NK-92 (cell line): ENCODE measurements at regions not wholly inside any gene's neighbourhood (a gene's known extent, or its start where the extent isn't known, plus 50 kb on each side); places are given as distances from the start of the nearest gene placed in this dataset.
"Not testable (repeated sequence)": the region's sequence is repeated elsewhere in the genome, so short reads cannot be mapped to it uniquely, and the experiment has no call there.

Source experiments
- DNase-seq: peaks from one replicate; lab custom pipeline; 2025; ENCODE audit not compliant: unreplicated experiment; lab: John Stamatoyannopoulos, UW

DNA sequence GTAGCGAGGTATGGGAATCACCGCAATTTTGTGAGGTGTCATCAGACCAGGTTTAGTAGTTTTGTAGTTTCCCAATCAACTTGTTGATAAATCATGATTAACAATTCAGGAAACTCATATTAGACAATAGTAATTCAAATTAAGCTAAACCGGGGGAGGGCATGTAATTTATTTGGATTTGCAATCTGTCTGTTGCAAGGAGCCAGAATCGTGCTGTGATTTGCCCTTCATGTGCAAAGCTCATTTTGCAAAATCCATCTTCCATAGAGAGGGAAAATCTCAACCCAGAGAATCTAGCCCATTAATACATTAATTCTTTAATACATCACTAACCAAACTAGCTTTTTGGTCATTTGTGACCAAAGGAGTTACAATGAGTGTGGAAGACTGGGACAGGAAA, 164.7 kb upstream of the TRPM3 start:
- no peak for DNase-seq

DNA sequence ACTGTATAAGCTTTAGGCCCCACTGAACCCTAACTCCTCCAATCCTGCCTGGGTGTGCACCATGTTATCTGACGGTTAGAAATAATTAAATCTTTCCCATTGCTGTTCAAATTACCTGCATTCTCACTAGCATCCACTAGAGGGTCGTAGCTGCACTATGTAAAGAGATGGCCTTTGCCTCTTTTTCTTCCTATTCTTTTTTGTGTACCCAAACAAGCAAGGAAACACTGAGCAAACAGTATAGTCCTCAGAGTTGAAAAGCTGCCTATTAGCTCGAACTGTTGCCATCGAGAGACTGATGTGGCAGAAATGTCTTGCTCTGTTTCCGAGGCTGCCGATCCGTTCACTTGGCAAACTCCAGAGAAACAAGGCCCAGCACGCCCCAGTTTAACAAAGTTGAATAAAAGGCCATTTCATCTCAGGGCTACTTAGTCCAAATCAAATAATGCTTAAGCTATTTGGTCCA, 163.8 kb upstream of the TRPM3 start:
- DNase-seq: no peak

DNA sequence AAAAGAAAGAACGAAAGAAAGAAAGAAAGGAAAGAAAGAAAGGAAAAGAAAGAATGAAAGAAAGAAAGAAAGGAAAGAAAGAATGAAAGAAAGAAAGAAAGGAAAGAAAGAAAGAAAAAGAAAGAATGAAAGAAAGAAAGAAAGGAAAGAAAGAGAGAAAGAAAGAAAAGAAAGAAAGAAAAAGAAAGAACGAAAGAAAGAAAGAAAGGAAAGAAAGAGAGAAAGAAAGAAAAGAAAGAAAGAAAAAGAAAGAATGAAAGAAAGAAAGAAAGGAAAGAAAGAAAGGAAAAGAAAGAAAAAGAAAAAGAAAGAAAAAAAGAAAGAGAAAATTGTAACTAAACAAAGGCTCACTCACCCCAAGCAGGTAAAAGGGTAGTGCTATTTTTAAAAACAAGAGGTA, 160.7 kb upstream of the TRPM3 start:
- DNase-seq: not testable (repeated sequence)

DNA sequence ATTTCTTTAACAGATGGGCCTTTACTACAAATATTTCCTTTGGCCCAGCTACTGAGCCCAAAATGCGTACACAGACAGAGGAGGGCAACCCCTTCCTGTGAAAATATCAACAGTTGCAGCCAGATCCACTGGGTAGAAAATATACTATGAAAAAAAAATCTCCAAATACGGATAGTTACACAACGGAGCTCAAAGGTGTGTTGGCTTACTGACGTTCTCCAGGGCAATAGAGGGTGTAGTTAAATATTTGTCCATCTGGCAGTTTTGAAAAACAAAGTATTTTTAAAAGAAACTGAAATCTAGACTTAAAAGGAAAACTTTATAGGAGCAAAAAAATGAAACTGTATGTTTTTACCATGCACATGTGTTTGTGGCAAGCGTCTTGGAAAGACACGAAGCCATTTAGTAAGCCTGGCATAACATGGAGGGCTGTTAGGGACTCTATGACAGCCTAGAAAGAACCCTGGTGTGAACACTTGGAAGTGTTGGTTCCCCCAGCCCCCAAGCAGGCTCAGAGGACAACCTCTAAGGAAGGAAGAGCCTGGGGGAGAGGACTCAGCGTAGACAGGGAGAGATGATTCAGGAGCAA, 157.8 kb upstream of the TRPM3 start:
- no peak for DNase-seq

DNA sequence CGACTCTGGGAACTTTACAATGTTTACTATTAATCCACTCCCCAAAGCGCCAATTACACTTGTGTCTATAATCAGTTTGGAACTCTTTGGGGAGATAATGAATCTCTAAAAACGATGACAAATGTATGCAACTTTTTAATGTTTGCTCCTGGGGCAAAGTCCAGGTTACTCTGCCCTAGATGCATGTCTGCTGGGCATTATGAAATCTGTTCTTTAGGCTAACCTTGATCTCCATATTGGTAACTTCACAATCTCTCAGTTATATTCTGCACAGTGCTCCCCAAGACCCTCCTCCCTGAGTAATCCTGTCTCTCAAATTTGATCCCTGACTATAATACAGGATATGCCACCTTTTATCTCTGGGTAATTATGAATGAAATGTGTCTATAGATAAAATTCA, 152.2 kb upstream of the TRPM3 start:
- no peak for DNase-seq

DNA sequence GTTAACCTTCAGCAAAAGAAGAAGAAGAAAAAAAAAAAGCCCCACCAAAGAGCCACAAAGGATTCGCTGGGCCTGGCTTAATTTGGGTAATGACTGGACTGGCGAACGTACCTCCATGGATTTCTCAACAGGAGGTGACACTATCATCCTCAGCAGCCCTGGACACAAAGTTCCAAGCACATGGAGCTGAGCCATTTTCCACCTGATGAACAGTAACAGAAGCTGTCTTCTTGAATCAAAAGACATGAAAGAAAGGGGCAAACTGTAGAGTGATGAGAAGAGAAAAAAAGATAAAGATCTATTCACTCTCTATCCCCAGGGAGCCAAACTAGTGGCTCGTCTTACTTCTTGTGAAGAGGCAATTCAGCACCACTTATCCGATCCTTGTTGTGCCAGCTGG, 150.2 kb upstream of the TRPM3 start:
- DNase-seq: no peak

DNA sequence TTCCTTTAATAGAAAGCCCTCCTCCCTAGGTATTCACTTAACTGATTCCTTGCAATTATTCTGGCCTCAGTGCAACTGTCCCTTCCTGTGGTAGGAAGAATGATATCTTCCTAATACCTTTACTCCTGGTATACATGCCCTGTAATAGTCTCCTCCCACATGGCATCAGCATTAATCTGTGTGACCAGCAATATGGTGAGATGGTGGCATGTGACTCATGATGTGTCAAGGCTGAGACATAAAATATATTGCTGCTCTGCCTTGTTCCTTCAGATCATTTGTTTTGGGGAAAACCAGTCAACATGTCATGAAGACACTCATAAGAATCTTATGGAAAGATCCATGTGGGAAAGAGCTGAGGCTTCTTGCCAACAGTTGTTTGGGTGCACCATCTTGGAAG, 149.1 kb upstream of the TRPM3 start:
- DNase-seq: no peak

DNA sequence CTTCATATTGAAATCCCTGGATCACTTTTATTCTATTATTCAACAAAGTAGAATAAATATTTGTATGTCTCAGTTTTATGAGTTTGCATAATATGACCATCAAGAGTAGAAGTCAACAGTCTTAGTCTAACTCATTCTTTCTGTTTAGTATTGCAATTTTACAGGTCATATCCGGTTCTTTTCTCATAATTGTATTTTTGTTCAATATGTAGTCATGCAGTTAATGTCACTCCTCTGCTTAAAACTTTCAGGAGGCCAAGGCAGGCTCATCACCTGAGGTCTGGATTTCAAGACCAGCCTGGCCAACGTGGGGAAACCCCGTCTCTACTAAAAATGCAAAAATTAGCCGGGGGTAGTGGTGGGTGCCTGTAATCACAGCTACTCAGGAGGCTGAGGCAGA, 148.4 kb upstream of the TRPM3 start:
- DNase-seq: no peak

DNA sequence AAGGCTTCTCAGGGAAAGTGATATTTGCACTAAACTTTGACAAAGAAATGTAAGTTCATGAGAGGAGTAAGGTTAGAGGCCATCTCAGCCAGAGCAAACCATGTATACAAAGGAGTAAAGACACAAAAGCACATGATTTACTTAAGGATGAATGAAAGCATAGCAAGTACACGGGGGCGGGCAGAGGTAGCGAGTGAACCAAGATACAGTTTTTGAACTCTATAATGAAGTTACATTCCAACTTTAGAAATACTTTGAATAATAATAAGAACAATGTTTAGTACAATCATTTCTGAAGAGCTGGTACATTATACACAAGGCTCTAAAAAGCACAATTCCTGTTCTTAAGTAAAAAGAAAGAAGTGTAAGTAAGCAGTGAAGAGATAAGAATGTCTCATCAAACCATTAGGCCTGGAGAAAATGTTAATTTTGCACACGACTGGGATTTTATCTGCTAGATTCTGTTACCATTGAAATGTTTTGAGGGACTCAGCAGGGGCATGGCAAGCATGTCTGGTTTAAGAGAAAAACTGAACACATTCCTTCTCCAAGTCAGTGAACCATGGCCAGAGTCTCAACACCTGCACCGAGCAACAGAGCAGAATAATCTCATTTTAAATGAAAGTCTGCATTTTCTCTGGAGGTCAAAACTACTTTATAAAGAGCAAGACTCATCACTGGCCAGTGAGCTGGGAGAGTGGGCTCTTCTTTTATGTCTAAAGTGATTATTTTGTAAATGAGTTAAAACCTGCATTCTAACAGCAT, 147.6 kb upstream of the TRPM3 start:
- no peak for DNase-seq

DNA sequence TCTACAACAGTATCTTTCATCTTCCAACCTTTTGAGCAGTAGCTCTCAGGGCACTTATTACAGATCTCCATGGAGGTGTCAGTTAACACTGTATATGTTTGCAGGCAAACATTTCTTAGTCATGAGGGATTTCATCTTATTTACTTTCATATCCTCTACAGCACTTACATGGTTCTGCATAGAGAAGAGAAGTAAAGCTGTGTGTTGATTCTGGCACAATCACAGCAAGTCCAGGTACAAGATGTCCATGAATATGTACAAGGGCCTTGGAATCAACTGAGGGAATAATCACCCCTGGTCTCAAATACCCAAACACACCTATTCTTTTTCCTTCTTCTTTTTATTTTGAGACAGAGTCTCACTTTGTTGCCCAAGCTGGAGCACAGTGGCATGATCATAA, 142.0 kb upstream of the TRPM3 start:
- DNase-seq: no peak

DNA sequence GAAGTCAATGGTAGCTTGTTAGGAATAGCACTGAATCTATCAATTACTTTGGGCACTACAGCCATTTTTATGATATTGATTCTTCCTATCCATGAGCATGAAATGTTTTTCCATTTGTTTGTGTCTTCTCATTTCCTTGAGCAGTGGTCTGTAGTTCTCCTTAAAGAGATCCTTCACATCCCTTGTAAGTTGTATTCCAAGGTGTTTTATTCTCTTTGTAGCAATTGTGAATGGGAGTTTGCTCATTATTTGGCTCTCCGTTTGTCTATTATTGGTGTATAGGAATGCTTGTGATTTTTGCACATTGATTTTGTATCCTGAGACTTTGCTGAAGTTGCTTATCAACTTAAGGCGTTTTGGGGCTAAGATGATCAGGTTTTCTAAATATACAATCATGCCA, 139.0 kb upstream of the TRPM3 start:
- DNase-seq: not testable (repeated sequence)

DNA sequence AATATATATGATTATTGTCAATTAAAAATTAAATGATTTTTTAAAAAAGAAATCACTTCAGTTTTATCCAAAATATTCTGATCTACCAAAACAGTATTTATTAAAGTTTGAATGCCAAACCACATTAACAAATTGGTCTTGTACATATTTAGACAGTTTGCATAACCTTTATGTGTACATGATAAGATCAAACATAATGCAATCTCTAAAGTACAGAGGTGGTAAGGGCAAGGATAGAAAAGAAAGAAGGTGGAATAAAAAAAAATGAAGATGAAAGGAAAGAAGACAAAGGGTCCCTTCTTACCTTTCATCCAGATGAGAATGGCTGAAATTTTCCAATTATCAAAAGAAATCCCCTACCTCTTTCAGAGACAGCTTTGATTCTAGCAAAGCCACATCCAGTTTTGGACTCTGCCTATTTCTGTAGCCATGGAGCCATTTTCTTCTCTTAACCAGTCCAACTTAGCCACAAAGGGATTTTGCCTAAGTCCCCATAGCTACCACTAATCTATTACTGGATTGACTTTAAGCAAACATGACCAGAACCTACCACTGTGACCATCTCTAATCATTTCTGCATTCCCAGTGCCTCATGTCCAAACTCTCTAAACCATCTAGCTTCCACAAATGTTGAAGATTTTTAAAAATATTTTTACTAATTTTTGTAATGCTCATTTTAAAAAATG, 133.3 kb upstream of the TRPM3 start:
- no peak for DNase-seq

DNA sequence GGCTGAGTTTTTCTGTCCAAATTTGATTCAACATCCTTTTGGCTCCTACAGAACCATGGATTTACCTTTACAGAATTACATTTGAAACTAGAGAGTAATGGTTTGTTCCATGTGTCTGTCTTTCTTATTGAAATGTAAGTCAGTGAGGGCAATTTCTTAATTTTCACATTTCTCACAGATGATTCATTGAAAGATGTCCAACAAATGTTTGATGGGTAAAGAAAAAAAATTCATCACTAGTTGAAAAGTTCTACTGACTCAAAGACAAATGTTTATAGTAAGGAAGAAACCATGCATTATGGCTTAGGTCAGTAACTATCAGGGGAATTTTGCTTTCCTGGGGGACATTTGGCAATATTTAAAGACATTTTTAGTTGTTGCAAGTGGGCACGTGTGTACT, 131.6 kb upstream of the TRPM3 start:
- DNase-seq: no peak

DNA sequence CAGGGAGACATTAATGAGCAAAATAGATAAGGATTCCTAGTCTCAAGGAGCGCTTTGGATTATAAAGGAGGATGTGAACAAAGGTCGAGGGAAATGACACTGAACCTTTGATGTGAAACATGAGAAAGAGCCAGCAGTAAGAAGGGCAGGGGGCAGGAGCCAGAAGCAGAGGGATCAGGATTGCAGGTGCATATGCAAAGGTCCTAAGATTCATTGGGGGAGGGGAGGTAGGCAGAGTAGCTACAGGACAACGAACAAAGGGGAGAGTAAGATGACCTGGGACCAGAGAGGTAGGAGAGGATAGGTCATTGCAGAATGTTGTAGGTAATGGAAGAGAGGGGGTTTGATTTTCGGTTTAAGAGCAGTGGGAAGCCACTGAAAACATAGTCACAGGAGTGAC, 129.2 kb upstream of the TRPM3 start:
- no peak for DNase-seq

DNA sequence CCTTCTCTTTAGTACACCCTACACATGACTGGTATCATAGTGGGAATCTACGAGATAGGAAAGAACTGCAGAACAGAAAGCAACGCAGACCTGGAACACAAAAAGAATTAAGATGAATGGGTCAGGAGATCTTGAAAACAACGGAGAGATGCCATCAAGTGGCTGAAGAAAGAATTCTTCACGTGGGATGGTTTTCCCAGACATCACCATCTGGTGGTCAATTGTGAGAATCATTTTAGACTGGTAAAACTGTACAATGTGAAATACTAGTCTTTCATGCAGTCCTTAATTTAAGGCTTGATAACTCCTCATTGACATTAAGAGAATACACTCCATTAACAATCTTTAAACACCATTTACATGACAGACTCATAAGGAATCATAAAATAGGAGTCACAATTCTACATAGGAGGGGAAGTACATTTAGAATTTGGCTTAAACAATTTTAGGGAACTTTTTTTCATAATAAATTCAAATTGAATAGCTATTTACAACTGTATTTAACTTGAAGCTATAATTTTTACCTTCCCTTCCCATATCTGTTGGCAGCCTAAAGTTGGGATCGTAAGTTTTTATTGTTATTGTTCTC, 128.4 kb upstream of the TRPM3 start:
- DNase-seq: no peak

DNA sequence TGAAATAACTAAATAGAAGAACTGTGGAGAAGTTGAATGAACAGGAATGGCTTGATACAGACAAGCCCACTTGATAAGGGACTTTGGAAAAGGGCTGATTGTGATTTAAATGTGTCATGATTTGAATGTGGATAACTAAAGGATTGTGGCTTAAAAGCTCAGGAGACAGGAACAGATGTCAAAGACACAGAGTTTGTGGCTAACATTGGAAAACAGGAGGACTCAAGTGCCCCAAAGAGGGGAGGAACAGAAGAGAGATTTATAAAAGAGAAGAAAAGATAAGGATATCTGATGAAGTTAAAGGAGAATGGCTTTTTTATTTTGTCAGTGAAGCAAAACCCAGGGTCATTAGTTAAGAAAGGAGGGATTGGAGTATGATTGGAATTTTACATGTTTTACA, 124.2 kb upstream of the TRPM3 start:
- DNase-seq: no peak

DNA sequence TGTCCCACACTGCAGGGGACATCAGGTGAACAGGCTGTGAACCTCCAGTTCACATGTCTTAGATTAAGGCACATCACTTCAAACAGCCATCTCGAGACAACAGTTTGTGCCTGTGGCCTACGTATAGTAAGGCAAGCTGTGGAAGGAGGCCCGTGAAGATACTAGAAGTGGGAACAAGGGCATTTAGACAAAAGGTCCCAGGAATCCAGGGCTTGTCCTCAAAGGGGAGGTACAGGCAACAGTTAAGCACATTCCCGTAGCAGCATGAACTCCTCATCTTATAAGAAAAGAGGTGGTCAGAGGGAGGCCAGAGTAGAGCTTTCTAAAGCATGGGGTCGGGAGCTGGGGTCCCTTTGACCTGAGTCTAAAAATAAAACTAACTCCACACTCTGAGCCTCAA, 122.5 kb upstream of the TRPM3 start:
- DNase-seq: no peak

DNA sequence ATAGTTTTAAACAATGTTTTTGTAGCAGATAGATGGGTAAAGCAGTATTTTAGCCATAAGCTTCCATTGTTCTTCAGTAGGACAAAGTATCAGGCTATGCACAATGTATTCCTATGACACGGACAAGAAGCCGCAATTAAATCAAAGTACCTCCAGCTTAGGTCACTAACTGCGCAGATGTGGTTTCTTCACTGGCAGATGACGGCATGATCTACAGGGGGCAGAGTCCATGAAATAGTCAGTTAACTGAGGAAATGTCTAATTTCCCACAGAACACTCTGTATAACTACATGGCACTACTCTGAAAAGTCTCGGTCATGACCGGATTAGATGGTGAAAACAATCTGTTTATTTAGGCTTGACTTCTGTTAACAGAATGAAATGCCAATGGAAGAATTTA, 120.7 kb upstream of the TRPM3 start:
- no peak for DNase-seq

DNA sequence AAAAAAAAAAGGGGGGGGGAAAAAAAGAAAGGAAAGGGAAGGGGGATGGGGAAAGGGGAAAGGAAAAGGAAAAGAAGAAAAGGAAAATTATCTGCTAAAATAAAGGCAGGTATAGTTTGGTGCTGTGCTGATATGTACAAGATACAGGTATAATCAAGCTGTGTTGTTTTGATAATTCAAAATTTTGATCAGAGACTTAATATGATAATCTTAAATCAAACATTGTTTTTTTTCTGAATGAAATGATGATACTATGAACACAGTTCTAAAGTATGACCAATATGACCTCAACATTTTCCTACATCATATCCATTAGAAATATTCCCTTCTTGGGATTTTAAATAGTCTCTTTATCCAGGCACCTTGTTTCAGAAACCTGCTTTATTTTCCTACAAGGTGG, 115.6 kb upstream of the TRPM3 start:
- DNase-seq: no peak

DNA sequence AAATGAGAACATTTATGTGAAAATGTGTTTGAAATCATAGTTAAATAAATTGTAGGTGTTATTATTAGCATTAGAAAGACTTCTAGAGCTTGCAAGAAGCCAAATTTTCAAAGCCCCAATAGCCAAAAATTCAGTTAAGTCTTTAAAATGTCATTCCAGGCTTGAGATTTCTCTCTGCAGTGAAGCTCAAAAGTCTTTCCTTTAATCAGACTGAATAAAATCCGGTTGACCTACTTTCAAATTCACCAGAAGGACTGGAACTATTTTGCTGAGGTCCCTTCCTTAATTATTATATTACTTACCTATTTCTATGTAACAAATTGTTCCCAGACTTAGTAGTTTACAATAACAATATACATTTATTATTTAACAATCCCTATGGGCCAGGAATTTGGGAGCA, 112.2 kb upstream of the TRPM3 start:
- no peak for DNase-seq

DNA sequence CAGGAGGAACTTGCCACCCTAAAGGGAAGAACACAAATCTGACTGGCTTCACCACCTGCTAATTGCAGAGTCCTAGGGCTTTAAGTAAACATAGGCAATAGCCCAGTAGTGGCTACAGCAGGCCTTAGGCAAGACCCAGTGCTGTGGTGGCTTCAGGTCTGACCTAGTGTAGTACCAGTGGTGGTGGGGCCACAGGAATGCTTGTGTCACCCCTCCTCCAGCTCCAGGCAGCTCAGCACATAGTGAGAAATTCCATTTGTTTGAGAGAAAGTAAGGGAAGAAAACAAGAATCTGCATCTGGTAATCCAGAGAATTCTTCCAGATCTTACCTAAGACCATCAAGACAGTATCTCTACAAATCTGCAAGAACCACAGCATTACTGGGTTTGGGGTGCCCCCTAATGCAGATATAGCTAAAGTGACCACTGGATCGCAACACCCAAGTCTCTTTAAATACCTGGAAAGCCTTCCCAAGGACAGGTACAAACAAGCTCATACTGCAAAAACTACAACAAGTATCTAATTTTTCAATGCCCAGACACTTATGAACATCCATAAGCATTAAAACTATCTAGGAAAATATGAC, 102.6 kb upstream of the TRPM3 start:
- DNase-seq: no peak

DNA sequence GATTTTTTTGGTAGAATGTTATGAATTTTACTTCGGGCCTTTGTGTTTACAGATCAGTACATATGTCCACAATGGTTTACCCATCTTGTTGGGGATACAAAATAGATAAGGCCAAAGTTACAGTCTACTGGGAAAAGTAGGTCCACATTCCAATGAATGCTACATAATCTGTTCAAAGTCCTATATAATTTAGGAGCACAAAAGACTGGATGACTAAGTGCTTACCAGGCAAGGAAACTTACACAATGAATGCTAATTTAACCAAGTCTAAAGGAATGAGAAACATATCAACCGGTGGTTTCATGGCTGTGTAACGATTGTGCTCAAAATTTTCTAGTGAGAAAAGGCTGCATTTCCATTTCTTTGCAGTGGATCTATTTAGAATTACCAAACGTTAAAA, 97.4 kb upstream of the TRPM3 start:
- DNase-seq: no peak
